ENCODE measurements at regions not wholly inside any gene's neighbourhood (a gene's known extent, or its start where the extent isn't known, plus 50 kb on each side); places are given as distances from the start of the nearest gene placed in this dataset.

DNA sequence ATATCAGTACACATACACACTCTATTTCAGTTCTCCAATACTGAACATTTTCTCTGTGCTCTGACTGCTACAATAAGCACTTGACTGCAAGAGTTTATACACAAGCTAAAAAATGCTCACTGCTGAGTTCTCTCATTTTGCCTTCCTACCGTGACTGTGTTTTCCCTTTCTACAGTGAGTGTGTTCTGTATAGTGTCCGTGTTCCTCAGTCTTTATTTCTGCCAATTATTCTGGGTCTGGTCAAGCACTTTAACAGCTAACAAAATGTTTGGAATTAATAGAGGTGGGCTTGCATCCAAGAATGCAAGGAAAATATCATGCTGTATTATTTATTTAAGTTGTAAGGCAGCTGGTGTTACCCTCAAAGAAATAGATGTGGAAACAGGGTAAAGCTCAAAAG, 217.0 kb upstream of the NREP start:
- DNase-seq (ENCODE audit: extremely low read depth, low read depth): no peak

DNA sequence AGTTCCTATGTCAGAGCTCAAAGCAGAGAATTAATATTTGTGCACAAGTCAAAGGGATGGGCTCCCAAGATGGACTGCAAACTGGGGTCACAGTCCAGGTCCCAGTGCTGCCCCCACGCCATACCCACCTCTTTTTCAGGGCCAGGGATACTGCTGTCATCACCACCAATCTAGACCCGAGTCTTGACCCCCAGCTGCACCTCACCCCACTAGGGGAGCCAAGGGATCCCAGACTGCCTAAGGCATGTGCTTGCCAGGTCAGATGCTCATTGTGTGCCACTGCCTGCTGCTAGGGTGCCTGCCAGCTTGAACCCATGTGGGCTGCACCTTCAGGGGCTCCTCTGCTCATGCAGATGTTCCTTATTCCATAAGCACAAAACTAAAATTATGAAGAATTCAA, 215.6 kb upstream of the NREP start:
- DNase-seq (ENCODE audit: extremely low read depth, low read depth): no peak
- TF ChIP-seq CTCF (IDR thresholded peaks at IDR 0.05; ENCODE audit: low read depth, low read length): no peak

More for the DNA sequence above, 217.0 kb upstream of the NREP start:
- no peak for TF ChIP-seq CTCF (IDR thresholded peaks at IDR 0.05; ENCODE audit: low read depth, low read length)

DNA sequence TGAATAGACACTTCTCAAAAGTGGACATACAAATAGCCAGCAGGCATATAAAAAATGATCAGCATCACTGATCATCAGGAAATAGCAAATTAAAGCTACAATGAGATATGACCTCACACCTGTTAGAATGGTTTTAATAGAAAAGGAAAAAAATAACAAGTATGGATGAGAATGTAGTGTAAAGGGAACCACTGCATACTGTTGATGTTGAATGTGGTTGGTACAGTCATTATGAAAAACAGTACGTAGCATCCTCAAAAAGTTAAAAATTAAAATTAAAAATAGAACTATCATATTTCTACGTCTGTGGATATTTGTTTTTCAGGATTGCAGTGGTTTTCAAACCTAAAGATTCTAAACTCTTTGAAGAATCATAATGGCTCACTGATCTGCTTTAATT, 215.1 kb upstream of the NREP start:
- DNase-seq (ENCODE audit: extremely low read depth, low read depth): no peak
- no peak for TF ChIP-seq CTCF (IDR thresholded peaks at IDR 0.05; ENCODE audit: low read depth, low read length)

DNA sequence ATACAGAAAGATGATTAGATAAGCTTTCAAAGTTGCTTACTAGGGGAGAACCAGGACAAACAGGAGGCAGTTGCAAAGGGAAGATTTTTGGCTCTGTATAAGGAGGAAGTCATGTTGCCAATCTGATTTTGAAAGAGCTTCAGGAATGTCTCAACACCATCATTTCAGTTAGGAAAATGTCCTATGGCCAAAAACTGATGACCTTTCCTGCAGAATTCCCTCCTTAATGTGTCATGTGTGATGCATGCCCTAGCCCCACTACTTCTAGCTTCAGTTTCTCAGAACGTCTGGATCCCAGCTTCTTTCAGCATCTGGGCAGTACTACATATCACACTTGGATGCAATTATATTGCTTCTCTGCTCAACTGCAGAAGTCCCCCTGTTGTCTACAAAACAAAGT, 211.5 kb upstream of the NREP start:
- no peak for DNase-seq (ENCODE audit: extremely low read depth, low read depth)
- no peak for TF ChIP-seq CTCF (IDR thresholded peaks at IDR 0.05; ENCODE audit: low read depth, low read length)

DNA sequence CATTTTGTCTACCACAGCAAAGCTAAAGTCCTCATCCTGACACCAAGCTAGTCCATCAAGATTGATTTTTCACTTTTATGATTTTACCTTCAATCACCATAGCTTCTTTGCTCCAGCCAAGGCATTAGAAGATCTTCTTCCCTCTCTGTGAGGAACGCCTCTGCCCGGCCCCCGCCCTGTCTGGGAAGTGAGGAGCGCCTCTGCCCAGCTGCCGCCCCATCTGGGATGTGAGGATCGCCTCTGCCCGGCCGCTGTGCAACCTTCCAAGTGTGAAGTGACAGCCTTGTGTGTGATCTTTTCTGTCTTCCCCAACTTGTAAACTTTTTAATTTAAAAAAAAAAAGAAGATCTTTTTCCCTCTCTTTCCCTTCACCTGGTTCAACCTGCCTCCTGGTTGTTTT, 210.5 kb upstream of the NREP start:
- no peak for DNase-seq (ENCODE audit: extremely low read depth, low read depth)
- TF ChIP-seq CTCF (IDR thresholded peaks at IDR 0.05; ENCODE audit: low read depth, low read length): no peak

DNA sequence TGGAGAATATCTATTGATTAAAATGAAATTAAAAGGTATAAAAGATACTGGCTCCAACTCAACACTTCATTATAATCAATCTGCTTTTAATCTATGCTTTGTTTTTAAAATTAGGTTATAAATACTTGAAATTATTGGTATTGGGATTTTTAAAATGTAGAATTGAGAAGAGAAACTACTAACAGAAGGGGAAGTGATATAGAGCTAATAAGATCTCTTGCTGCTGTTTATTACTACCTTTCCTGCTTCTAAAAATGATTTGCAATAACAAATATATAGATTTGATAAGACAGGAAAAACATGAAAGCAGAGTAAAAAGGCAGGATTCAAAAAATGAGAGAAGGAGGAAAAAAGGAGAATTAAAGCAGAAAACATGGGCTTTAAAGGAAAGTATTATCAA, 209.3 kb upstream of the NREP start:
- no peak for DNase-seq (ENCODE audit: extremely low read depth, low read depth)
- TF ChIP-seq CTCF (IDR thresholded peaks at IDR 0.05; ENCODE audit: low read depth, low read length): no peak

DNA sequence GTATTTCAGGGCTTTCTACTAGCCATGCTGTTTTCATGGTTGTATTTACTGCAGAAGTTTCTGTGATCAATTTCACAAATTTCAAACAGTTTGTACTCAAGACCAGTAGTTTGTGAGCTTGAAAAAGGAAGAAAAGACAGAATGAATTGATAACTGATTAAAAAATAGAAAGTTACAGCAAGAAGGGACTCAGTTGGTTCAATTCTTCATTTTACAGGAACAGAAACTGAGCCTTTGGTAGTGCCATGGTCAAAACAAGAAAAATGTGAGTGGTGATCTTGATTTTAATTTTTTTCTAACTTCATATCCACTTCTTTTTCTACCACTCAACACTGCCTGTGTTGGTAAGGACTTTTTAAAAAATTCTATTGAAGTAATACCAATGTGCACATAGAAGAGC, 206.6 kb upstream of the NREP start:
- TF ChIP-seq CTCF (IDR thresholded peaks at IDR 0.05; ENCODE audit: low read depth, low read length): no peak
- DNase-seq (ENCODE audit: extremely low read depth, low read depth): no peak
